GM23248 (cell line): ENCODE measurements at regions not wholly inside any gene's neighbourhood (a gene's known extent, or its start where the extent isn't known, plus 50 kb on each side); places are given as distances from the start of the nearest gene placed in this dataset.

Experiments
- EZH2 ChIP-seq: fragments of 200-600 bp; sonication (generic); IDR thresholded peaks from 2 replicates; pipeline ENCODE4 v1.6.1; 2018; ENCODE audit warnings: antibody characterized with exemption, mild to moderate bottlenecking; ENCODE audit not compliant: insufficient read depth, poor library complexity, severe bottlenecking
- EZH2phosphoT487 ChIP-seq: fragments of 200-600 bp; sonication (generic); IDR thresholded peaks from 2 replicates; pipeline ENCODE4 v1.6.1; 2018; ENCODE audit warnings: antibody characterized with exemption, moderate library complexity, mild to moderate bottlenecking, low read depth; ENCODE audit not compliant: insufficient read depth

GRCh38 chr11:134992981-134993380 lies 580.9 kb upstream of the B3GAT1 start:
- TF ChIP-seq EZH2 (no peak), EZH2phosphoT487 (no peak)
